NCI-H128 (cell line): ENCODE measurements at regions not wholly inside any gene's neighbourhood (a gene's known extent, or its start where the extent isn't known, plus 50 kb on each side); places are given as distances from the start of the nearest gene placed in this dataset.

Source experiments
- DNase-seq: peaks from one replicate; lab custom pipeline; 2025; ENCODE audit not compliant: unreplicated experiment; lab: John Stamatoyannopoulos, UW

DNA sequence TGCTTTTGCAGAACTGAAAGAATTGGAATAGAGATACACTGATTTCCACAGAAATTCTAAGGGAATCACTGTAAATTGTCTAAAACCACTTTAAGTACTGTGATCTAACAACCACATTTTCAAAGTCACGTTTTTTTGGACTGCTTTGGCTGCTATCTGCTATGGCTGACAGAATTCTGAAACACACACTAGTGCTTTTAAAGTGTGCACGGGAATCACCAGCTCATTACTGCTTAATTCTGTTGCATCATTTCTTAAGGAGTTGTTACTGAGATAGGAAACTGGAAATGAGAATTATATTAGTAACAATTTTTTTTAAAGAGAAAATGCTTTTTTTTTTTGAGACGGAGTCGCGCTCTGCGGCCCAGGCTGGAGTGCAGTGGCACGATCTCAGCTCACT, 716.5 kb upstream of the NRSN1 start:
- no peak for DNase-seq

- no peak for DNase-seq
Observed at GRCh38 chr6:23410439-23410838, 715.6 kb upstream of the NRSN1 start.

- no peak for DNase-seq
Observed at GRCh38 chr6:23412770-23413169, 713.2 kb upstream of the NRSN1 start.

GRCh38 chr6:23413327-23414050, 712.5 kb upstream of the NRSN1 start:
- no peak for DNase-seq

DNA sequence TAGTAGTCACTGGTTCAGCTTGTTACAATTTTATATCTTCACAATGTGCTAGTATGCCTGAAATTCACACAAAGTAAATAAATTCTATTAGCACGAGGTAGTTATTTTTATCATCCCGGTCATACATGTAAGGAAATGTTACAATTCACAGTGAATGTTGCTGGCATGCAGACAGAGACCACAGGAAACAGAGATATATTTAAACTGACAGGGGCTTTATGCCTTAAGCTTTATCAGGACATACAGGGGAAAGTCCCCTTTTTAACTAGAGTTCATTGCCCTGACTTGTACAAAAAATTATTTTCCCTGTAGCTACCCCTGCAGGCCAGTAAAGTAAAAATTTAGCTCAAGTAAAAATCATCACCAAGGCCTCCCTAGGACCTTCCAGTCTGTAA, 712.0 kb upstream of the NRSN1 start:
- DNase-seq, result no peak

GRCh38 chr6:23414922-23415321, 711.1 kb upstream of the NRSN1 start:
- no peak for DNase-seq

GRCh38 chr6:23415819-23416427, 710.1 kb upstream of the NRSN1 start:
- DNase-seq, result no peak

GRCh38 chr6:23417133-23417532, 708.9 kb upstream of the NRSN1 start:
- no peak for DNase-seq

GRCh38 chr6:23418095-23418494, 707.9 kb upstream of the NRSN1 start:
- DNase-seq, result no peak

- DNase-seq, result no peak
Observed at GRCh38 chr6:23419046-23419445, 707.0 kb upstream of the NRSN1 start.

DNA sequence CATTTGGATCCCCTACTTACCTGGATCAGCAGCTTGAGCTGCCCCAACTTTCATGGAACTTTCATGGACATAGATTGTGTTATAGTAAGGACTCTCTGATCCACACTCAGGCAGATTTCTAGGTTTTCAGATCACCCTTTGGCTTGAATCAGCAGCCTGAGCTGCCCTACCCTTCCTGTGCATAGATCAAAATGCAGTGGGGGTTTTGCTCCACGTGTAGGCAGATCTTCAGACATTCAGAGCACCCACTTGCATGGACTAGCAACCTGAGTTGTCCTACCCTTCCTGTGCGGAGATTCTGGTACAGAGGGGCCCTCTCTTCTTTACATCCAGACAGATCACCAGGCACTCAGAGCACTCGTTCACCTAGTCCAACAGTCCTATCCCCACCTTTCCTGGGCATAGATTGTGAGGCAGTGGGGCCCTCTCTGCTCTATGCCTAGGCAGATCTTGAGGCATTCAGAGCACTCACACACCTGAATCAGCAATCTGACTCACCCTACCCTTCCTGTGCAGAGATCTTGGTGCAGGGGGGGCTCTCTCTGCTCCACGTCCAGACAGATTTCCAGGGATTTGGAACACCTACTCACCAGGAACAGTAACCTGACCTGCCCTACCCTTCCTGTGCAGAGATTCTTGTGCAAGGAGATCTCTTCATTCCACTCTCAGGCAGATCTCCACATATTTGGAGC, 705.2 kb upstream of the NRSN1 start:
- no peak for DNase-seq

- no peak for DNase-seq
Observed at GRCh38 chr6:23424584-23424983, 701.4 kb upstream of the NRSN1 start.

DNA sequence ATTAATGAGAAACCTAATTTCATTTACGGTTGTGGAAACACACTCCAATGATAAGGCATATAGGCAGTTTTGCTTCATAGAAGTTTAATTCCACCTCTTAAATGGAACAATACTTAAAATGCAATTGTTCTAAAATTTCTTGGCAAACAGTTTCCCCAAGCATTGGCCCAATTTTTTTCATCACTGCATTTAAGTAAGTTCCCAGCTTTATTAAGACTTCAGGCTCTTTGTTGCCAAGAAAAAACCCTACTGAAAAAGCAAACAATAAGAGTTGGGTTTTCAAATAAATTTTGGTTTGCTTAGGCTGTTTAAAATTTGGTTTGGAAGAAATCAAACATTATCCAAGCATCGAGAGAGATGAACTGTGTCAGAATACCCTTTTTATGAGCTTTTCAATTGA, 690.9 kb upstream of the NRSN1 start:
- DNase-seq, result no peak

- DNase-seq, result no peak
Observed at GRCh38 chr6:23435798-23436197, 690.2 kb upstream of the NRSN1 start.

- DNase-seq, result no peak
Observed at GRCh38 chr6:23441808-23442461, 684.1 kb upstream of the NRSN1 start.

- no peak for DNase-seq
Observed at GRCh38 chr6:23445157-23445710, 680.8 kb upstream of the NRSN1 start.

- DNase-seq, result peak; percentile 58
Observed at GRCh38 chr6:23446469-23446967, 679.5 kb upstream of the NRSN1 start.

- no peak for DNase-seq
Observed at GRCh38 chr6:23447731-23448130, 678.3 kb upstream of the NRSN1 start.

- no peak for DNase-seq
Observed at GRCh38 chr6:23448281-23448680, 677.7 kb upstream of the NRSN1 start.

GRCh38 chr6:23454080-23454976, 671.7 kb upstream of the NRSN1 start:
- no peak for DNase-seq
